ENCODE measurements at regions not wholly inside any gene's neighbourhood (a gene's known extent, or its start where the extent isn't known, plus 50 kb on each side); places are given as distances from the start of the nearest gene placed in this dataset.

DNA sequence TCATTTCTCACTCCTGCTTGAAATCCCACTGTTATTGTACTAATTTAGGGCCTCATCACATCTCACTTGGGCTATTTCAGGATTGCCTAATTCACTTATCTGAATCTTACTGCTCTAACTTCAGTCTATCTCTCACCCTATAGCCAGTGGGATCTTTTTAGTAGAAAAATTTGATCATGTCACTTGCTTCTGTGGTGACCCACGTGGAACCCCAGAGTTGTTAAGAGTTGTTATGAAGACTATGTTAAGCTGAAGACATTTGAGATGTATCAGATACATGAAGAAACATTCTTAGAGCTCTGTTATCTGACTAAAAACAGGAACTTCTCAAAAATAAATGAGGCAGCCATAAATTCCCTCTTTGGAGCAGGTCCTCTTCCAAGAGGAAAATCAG, 1375.6 kb upstream of the TENM4 start:
- DNase-seq, result no peak

DNA sequence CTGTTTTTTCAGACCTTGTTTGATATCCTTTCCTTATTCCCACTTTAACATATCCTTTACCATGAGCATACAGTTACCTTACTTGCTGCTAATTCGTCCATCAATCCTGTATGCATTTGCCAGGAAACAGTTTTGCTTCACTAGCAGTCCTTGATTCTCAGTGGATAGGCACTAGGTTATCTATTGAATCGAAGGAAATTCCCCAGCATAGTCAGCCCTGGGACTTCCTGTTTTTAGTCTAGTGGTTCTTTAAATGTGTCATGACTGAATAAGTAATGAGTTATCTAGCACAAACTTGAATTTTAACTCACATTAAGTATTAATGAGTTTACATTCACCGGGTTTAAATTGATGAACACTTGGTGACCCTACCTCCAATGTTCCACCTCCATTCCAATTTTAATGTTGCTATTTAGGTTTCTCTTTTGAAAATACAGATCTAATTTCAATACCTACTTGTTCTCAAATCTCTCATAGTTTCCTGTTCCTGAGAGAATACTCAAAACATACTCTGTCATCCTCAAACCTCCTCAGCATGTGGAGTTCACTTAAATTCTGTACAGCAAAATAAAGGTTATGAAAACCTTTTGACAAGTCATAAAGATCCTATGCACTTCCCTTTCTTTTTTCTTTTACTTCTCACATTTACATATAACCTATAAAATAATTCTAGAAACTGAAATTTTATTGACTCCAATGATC, 1375.1 kb upstream of the TENM4 start:
- no peak for DNase-seq

DNA sequence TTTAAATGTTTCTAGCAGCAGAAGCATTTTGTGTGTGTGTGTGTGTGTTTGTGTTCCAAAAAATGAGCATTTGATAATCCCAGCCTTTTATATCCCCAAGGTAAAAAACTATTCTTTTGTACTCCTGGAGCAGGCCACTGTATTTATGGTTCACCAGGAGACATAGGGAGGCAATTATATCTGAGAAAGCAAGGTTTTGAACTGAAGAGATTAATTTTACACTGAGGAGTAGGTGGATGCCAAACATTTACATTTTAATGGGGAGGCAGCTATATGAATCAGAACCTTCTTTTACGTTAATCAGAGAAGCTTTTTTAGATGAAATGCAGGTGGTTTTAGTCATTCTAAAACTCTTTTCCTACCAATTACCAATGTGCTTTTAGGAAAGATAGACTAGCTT, 1374.0 kb upstream of the TENM4 start:
- DNase-seq, result no peak

DNA sequence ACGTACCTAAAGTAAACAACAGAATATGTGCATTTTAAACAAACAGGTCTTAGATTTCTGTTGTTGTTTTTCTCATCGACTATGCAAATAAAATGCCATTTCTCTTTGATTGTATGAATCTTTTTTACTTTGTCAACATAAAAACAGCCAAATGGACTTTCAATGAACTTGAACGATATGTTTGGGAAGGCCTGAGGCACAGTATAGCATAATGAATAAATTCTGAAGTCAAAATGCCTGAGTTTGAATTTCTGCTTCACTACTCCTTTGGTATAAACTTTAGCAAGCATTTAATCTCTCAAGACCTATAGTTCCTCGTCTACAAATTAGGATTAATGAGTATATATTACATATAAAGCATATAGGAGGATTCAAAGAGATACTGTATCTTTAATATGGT, 1369.9 kb upstream of the TENM4 start:
- DNase-seq, result no peak

DNA sequence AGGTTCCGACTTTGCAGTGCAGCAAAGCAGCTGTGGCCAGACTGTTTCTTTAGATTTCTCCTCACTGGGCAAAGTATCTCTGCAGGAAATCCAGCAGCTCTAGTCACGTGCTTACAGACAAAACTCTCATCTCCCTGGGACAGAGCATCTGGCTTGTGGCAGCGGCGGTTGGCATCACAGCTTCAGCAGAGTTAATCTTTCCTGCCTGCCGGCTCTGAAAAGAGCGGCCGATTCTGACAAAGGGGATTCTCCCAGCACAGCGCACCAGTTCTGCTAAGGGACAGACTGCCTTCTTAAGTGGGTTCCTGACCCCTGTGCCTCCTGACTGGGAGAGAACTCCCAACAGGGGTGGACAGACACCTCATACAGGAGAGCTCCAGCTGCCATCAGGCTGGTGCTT, 1357.3 kb upstream of the TENM4 start:
- DNase-seq, result no peak

DNA sequence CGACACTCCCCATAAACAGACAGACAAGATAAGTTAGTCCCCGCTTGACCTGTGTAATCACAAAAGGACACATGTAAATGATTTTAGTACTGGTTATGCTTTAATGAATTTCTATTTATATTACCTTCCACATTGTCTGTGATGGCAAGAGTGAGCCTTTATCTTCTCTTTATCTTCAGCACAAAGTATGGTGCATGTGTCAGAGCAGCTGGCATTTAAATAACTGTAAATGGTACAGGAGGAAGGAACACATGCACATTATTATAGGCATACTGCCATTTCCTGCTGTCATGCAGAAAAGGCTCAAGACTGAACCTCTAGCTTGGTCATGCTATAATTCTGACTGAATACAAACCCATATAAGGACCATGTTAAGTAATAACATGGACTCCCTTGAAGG, 1342.7 kb upstream of the TENM4 start:
- DNase-seq, result no peak

DNA sequence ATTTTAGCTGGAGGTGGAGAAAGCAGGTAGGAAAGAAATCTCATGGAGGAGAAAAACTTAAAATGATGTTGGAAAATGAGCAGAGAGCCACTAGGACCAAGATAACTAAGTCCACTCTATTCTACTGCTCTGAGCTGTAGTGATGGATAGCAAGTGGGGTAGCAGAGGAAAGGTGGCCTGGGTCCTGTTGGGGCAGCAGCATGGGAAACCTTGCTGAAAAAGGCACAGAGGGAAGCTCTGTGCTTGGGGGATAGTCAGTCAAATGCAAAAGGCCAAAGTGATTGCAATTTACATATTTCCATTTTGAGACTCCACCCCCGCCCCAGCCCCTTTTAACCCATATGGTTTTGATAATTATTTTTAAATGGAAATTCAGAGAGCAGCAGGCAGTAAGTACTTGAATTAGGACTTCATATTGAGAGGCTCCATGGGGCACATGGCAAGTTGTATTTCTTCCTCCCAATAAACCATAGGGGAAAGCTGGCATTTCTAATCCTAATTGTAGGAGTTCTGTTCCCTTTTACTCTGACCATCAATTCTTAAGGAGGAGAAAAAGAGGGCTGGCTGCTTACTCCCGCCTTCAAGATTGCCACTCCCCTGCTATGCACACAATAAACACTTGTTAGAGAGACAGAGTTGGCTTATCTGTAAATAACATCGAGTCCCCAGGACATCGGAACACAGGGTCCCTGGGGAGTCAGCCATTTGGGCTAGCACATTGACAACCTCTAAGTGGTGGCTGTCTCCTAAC, 1341.5 kb upstream of the TENM4 start:
- no peak for DNase-seq

DNA sequence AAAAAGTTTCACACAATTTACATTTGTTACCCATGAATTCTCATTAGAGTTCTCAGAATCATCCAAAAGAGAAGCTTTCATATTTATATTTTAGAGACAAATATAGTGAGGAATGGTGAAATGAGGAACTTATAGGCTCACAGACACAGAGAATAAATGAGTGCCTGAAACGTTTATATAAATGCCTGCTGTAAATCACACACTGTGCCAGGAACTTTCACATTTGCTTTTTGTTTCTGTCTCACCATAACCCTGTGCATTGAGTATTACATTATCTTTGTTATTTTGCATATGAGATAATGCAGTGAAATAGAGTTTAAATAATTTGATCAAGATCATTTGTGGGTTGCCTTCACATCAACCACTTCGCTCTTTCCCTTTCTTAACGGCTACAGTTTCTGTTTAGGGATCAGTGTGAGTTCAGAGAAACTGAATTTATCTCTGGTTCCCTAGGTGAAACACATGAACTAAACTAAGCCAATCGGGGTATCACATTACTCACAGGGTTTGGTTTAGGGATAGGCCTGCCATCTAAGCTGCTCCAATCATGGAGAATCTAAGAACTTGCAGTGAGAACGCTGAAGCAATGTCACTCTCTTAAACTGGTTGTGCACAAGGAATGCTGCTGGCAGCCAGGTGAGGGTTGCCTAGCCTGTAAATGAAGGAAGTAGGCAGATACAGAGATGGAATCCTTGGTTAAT, 1339.2 kb upstream of the TENM4 start:
- no peak for DNase-seq

DNA sequence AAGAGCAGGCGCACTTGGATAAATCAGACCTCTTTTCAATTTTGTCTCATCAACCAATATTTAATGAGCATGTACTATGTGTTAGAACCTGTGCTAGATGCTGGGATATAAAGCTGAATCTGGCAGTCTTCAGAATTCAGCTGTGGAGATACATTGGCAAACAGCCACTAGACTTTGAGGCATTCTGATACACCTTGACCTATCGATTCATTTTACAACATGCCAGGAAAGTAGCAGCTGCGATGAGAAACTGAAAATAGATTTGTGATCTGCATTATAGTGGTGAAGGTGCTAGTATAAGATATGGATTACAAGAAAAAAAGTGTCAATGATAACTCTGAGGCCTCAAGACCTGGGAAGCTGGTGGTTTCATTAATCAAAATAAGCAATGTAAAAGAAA, 1338.1 kb upstream of the TENM4 start:
- no peak for DNase-seq

DNA sequence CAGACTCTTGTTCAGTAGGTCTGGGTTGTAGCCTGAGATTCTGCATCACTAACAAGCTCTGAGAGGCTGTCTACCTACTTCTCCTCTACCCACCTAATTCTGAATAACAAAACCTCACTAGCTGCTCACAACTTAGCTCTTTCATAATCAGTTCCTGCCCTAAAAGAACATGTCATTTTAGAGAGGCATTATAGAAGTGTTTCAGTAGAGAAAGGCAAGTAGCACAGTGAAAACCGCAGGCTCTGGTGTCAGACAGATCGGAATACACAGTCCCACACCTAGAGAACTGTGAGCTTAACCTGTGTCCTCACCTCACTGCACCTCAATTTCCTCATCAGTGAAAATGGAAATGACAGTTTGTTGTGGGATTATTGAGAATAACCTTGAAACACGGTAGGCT, 1337.6 kb upstream of the TENM4 start:
- DNase-seq, result no peak

DNA sequence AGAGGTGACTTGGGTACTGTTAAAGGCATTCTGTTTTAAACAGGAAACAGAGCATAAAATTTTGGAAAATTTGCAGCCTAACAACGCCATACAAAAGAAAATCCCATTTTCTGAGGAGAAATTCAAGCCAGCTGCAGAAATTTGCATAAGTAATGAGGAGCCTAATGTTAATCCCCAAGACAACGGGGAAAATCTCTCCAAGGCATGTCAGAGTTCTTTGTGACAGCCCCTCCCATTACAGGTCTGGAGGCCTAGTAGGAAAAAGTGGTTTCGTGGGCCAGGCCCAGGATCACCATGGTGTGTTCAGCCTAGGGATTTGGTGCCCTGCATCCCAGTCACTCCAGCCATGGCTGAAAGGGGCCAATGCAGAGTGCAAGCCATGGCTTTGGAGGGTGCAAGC, 1333.1 kb upstream of the TENM4 start:
- no peak for DNase-seq

DNA sequence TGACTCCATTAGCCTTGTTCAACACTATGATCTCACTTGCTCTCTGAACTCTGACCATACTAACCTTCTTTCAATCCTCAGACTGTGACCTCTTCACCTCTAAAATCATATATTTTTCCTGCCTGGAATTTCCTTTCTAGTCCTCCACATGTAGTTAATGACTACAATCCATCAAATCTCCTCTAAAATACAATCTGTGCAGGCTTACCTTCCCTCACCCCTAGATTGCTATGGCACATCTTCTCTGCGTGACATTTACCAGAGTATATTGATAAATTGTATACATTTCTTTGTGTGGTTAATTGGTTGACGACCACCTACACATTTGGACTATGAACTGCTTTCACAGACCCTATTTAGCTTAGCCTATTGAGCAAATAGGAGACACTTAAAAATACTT, 1330.2 kb upstream of the TENM4 start:
- no peak for DNase-seq

DNA sequence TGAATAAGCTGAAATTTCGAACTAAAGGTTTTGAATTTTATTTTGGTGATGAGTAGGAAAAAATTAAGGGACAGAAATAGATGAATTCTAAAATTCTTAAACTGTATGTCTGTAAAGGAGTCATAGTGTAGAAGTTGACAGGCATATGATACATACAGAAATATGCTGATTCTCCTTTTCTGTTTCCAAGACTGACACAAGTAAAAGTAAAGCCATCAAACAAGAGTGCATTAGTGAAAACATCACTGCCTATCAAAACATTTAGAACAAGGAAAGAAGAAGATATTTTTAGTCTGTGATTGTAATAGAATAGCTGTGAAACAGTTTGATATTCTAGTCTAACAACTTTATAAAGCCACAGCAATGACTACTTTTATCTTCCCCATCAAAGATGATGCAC, 1318.0 kb upstream of the TENM4 start:
- no peak for DNase-seq

DNA sequence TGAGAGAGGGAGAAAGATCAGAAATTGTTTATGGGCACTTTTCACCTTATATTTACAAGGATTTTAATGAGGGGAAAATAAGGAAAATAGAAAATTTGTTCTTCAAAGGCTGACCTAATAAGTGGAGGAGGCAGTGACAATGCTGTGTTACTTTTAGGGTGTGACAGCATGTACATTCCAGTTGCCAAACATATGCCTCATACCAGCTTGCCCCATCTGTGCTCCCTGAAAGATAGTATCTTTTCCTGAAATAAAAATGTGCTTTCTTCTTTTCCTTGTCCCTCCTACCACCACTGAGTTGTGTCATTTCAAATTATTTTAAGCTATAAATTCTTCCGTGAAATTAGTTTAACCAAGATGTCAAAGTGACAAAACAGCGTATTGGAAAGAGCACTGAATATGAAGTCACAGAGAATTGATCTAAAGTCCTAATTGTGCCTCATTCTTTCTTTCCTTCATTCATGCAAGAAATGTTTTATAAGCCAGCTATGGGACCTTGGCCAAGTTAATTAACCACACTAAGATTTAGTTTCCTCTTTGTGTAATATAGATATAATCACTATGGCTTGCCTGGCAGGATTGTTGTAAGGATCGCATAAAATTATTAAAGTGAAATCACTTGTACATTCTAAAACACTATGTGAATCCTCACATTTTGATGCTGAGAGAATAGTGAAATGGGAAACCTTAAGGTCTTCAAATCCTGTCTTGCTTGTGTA, 1307.5 kb upstream of the TENM4 start:
- no peak for DNase-seq

DNA sequence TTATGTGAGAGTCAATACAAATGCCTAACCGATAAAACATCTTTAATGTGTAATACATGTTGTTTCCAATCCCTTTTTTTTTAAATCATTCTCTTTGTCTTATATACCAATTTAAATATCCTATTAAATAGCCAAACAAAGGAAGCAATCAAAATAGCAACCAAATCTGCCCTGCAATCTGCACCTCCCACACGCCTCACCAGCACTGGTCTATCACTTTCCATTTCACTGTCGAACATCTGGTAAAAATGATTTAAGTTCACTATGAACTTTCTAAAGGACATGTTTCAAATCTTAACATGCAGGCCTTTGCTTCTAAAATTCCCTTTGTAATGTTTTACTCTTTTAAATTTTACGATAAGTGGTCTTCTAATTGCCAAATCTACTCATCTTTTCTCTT, 1305.5 kb upstream of the TENM4 start:
- DNase-seq, result no peak

DNA sequence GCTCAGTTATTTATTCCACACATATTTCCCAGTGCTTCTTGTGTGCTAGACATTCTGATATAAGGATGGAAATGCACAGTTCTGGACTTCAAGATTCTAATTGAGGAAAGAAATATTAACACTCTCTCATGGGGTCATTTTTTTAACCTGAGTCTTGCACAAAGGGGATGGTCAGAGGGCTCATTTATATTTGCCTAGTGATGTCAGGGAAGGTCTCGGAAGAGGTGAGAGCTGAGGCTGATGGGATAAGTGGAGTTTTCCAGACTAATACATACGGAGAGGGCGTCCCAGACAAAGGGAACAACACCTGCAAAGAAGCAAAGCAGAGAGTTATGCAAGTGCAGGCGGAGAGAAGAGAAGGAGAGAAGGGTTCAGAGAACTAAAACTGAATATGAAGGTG, 1304.6 kb upstream of the TENM4 start:
- DNase-seq, result no peak

DNA sequence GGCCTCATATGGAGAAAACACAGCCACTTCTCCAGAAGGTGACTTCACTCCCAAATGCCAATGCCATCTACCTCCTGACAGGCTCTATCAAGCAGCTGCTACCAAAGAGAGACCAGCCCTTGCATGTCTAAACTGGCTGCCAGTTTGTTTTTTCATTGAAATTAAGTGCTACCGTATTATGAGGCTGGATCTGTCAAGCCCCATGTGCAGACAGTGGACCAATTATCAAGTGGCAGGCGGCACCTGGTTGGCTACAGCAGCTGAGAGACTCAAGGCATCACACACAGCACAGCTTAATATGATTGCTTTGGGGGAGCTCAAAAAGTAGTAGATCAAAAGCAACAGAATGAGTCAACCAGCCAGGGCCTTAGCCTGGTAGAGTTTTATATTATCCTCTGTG, 1293.0 kb upstream of the TENM4 start:
- no peak for DNase-seq

DNA sequence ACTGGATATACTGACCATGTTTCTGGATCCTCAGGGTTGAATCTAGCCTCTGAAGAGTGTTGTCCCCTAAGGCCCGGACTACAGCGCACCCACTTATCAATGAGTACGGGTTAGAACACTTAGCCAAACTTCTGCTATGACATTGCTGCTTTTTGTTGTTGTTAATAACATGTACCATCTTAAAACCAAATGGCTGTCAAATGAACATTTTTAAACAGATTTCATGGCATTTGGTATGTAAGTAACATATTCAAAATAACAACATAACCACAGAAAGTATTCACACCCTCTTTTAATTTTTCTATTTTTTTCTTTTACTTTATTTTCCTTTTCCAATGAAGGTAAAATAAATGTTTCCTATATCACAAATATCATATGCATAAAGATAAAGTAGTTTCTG, 1292.5 kb upstream of the TENM4 start:
- DNase-seq, result no peak

DNA sequence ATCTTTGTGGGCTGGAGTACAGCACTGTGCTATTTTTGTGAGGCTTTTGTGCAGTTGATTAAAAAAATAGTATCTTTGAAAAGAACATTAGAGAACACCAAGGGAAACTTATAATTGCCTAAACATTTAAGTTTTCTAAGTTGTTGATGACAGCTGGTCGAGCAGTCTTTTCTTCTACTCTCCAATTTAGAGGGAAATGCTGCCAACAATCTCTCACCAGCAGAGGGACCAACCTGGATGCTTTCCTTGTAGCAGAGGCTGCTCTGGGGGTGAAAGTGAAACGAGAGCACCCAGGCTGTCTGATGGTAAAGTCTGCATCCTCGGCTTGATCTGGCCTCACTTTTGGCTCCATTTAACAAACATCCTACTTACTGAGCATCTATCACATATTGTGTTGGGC, 1286.5 kb upstream of the TENM4 start:
- no peak for DNase-seq

DNA sequence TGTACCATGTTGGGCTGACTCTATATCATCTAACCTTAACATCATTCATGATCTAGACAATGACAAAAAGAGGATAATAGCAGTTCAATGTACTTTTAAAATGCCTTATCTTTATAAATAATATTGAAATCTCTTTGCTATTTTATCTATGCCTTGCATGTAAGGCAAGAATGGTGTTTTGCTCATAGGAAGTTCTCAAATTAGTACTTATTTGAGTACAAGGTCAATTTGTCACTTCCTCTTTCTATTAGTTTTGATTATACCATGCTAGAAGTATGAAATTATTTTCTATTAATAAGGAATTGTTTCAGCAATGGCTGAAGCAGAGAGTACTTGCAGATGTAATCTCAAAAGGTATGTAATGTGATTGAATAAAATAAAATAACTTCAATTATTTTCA, 1285.4 kb upstream of the TENM4 start:
- no peak for DNase-seq

DNA sequence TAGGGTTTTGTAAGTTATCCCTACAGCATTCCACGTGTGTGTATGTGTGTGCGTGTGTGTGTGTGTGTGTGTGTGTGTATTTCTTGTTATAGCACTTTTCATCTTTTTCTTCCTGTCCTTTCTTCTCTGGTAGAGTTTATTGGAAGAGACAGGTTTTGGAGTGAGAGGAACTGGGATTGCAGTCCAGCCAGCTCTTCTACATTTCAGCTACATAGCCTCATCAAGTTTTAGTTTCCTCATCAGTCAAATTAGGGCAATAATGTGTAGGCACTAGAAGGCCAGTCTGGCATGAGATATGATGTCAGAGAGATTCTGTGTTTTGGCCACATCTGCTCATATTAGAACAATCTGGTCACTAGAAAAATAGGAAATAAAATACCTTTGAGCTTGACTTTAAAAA, 1283.5 kb upstream of the TENM4 start:
- DNase-seq, result no peak

DNA sequence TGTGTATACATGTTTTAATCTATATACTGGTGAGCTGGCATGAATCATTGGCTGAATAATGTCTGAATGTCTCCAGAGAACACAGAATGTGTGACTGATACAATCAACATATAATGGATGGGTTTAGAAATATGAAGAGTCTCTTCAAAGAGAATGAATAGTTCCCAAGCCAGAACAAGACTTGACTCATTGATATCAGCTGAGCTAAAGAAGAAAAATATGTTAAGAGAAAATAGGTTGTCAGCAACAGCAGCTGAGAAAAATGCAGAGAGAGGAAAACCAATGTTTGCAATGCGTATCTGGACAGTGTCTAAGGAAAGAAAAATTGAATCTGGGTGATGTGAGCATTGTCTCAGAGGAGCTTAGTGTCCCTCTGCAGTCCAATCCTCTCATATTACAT, 1281.8 kb upstream of the TENM4 start:
- no peak for DNase-seq

DNA sequence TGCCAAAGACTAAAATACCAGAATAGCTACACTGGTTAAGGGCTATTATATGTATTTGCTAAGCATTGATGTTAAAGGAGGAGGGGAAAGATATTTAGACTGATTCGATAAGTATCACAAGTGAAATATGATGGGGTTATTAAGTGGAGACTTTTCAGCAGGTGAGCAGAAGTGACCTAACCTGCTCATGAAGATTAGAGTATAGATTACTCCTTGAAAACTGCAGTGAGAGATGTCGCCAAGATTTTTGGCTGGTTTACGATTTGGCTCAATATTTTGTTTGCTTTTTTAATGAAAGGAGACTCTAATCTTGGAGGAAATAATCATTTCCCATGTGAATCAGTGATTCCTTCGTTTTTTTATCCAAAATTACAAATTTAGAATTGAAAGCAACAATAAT, 1279.5 kb upstream of the TENM4 start:
- no peak for DNase-seq

DNA sequence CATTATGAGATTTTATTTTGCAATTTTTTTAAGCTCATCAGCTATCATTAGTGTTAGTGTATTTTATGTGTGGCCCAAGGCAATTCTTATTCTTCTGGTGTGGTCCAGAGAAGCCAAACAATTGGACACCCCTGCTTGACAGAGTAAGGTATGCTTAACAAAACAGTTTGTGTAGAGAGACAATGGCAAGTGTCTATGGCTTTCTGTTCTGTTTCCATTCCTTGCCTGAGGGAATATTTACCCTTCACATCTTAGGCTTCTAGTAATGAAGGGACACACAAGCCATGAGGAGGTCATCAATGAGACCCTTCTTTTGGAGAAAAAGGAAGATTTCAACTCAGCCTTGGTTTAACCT, 1278.4 kb upstream of the TENM4 start:
- no peak for DNase-seq

Data from CD4-positive, alpha-beta T cell treated with Interferon alpha-2 for 1 hour (primary cell).